ENCODE measurements at regions not wholly inside any gene's neighbourhood (a gene's known extent, or its start where the extent isn't known, plus 50 kb on each side); places are given as distances from the start of the nearest gene placed in this dataset.

DNA sequence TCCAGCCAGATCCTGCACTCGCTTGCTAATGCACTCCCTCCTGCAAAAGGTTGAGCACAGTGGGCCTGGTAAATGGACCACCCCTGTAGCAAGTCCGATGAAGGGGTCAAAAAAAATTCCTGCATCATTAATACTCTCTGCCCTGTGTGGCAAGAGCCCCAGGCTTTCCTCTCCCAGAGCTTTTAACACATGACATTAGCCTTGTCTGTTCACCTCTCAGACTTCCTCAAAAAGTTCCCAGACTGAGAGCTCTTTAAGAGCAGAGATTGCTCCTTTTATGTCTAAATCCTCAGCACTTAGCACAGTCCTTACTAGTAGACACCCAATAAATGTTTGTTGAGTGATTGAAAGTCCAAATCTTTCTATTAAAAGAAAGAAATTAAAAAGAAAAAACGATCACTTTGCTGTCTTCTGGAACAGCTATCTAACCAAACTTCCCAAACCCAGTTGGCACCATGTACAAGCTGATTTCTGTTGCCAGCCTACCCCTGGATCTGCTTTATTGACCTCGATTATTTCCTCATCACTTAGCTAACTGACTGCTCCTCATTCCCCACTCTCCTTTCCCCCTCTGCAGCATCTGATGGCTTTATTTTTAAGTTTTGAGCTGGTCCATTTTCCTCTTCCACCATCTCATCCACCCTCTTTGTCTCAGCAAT is 209.8 kb downstream of the ENC1 start:
- TF ChIP-seq EP300 (IDR thresholded peaks at IDR 0.05) (no peak), POLR2A (IDR thresholded peaks at IDR 0.05) (no peak)
- TF ChIP-seq, protein P1, sequence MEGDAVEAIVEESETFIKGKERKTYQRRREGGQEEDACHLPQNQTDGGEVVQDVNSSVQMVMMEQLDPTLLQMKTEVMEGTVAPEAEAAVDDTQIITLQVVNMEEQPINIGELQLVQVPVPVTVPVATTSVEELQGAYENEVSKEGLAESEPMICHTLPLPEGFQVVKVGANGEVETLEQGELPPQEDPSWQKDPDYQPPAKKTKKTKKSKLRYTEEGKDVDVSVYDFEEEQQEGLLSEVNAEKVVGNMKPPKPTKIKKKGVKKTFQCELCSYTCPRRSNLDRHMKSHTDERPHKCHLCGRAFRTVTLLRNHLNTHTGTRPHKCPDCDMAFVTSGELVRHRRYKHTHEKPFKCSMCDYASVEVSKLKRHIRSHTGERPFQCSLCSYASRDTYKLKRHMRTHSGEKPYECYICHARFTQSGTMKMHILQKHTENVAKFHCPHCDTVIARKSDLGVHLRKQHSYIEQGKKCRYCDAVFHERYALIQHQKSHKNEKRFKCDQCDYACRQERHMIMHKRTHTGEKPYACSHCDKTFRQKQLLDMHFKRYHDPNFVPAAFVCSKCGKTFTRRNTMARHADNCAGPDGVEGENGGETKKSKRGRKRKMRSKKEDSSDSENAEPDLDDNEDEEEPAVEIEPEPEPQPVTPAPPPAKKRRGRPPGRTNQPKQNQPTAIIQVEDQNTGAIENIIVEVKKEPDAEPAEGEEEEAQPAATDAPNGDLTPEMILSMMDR (IDR thresholded peaks at IDR 0.05) = no peak
